T-helper 2 cell (primary cell): ENCODE measurements at regions not wholly inside any gene's neighbourhood (a gene's known extent, or its start where the extent isn't known, plus 50 kb on each side); places are given as distances from the start of the nearest gene placed in this dataset.
A peak's percentile ranks its signal among the peaks of the same experiment; 100 is the strongest.
"Not testable (repeated sequence)": the region's sequence is repeated elsewhere in the genome, so short reads cannot be mapped to it uniquely, and the experiment has no call there.

ENCODE experiments used
- DNase-seq, 5 experiments: peaks; one replicate each; pipeline versions ENCODE4 v3.0.0 to v3.0.0-alpha.2; 2012 to 2022

DNA sequence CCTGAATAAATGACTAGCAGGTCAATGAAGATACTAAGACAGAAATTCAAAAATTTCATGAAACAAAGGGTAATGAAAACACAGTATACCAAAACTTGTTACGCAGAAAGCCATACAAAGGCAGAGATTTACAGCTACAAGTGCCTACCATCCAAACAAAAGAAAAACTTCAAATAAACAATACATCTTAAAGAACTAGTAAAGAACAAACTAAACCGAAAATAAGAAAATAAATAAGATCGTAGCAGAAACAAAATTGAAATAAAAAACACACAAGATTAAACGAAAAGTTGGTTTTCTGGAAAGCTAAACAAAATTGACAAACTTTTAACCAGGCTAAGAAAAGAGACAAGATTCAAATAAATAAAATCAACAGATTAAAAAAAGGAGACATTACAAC, 51.5 kb downstream of the VPREB1 start:
- DNase-seq, result not testable (repeated sequence)

DNA sequence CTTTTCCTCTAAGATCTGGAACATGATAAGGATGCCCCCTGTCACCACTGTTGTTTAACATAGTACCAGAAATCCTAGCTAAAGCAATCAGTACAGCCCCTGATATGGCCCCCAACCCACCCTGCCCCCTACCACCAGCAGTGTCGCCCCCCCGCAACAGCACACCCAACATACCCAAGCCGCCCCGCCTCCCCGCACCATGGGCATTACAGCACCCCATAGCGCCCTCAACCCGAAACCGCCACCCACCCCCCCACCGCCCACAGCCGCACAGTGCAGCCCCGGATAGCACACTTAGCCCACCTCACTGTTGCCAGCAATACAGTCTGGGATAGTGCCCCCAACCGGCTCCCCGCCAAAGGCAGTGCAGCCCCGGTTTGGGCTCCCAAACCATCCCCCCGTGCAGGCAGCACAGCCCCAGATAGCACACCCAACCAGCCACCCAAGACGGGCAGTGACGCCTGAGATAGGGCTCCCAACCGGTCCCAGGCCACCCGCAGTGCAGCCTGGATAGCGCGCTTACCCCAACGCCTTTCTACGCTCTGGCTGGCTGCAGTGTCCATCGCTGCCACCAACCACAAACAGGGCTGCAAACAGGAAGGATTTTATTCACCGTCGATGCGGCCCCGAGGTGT, 52.7 kb downstream of the VPREB1 start:
- DNase-seq, result peak in 2 of 5 experiments; percentile 17 to 48

DNA sequence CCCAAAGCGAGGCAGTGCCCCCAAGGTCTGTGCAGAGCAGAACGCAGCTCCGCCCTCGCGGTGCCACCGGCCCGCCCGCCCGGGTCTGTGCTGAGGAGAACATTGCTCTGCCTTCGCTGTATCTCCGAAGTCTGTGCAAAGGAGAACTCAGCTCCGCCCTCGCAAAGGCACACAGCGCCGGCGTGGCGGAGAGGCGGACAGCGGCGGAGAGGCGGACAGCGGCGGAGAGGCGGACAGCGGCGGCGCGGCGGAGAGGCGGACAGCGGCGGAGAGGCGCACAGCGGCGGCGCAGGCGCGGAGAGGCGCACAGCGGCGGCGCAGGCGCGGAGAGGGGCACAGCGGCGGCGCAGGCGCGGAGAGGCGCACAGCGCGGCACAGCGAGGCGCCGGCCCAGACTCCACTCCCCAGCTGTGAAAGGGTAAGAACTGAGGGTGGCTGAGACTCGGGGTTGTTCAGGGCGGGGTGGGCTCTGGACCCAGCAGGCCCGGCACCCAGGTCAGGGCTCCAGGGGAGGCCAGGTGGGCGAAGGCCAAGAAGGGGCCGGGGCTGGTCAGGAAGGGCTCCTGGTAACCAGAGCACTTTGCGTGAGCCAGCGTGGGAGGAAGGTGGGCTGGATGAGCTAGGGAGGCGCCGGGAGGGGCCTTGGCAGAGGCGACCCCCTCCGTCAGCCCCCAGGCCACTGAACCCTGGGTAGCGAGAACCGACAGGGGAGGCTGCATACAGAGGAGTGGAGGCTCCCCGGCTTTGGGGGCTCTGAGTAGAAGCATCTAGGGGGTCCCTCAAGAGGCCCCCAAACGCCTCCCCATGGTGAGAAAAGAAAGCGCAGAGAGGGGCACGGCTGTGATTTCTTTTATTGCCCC, 53.4 kb downstream of the VPREB1 start:
- peak; percentile 51 to 84 (median 73) for DNase-seq

DNA sequence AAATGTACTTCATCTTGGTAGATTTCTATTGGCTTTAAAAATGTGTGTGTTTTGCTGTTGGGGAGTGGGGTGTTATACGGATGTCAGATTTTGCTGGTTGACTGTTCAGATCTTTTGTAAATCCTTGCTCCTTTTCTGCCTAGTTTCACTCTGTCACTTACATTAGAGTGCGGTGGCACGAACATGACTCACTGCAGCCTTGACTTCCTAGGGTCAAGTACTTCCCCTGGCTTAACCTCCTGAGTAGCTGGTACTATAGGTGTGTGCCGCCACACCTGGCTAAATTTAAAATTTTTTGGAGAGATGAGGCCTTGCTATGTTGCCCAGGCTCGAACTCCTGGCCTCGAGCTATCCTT, 54.0 kb downstream of the VPREB1 start:
- not testable (repeated sequence) for DNase-seq

DNA sequence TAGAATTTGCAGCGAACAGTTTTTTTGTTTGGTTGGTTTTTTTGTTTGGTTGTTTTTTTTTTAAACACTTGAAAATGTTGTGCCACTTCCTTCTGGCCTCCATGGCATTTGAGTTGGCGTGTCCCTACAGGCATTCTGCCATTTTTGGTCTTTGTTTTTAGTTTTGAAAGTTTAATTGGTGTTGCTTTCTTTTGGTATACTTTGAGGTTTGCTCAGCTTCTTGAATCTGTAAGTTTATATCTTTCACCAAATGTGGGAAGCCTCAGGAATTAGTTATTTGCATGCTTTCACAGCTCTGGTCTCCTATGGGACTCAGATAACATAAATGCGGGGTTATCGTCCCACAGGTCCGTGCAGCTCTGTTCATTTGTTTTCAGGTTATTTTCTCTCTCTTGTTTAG, 55.9 kb downstream of the VPREB1 start:
- not testable (repeated sequence) for DNase-seq

DNA sequence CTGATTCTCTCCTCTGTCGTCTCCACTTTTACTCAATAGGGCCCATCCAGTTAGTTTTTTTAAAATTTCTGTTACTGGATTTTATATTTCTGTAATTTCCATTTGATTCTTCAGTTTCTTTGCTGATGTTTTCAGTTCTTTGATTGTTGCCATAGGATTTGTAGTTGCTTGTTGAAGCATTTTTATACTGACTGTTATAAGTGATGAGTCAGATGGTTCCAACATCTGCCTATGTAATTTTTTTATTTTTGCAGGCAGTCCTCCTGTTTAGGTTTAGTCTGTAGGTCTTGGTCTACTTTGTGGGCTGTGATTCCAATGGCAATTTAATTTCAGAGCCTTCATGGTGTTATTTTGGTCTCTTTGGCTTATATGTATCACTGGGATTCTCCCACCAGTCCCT, 56.4 kb downstream of the VPREB1 start:
- not testable (repeated sequence) for DNase-seq

DNA sequence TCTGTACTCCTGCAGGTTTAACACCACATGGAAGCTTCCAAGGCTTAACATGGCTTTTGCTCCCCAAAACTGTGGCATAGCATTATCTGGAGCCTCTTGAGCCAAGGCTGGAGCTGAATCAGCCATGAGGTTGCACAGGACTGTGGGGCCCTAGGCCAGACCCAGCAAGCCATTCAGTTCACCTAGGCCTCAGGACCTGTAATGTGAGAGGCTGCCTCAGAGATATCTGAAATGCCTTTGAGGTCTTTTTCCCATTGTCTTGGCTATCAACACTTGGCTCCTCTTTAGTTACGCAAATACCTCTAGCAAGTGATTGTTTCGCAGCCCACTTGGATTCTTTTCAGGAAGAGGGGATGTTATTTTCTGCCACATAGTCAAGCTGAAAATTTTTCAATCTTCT, 72.0 kb downstream of the VPREB1 start:
- no peak for DNase-seq

DNA sequence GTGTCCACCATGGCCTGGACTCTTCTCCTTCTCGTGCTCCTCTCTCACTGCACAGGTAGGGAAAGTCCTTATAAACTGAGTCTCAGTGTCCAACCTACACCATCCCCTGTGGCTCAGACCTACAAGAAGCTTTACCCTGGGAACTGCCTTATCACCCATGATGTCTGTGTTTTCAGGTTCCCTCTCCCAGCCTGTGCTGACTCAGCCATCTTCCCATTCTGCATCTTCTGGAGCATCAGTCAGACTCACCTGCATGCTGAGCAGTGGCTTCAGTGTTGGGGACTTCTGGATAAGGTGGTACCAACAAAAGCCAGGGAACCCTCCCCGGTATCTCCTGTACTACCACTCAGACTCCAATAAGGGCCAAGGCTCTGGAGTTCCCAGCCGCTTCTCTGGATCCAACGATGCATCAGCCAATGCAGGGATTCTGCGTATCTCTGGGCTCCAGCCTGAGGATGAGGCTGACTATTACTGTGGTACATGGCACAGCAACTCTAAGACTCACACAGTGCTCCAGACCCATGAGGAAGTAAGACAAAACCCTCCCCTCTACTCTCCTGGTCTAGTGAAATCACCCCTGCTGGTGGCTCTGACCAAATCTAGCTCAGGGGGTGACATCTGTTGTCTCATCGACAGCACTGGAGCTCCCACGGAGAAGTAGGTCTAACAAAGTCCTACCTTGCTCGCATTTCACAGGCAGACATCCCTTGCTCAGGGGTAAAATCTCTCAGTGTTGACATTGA, 74.3 kb downstream of the VPREB1 start:
- no peak for DNase-seq

DNA sequence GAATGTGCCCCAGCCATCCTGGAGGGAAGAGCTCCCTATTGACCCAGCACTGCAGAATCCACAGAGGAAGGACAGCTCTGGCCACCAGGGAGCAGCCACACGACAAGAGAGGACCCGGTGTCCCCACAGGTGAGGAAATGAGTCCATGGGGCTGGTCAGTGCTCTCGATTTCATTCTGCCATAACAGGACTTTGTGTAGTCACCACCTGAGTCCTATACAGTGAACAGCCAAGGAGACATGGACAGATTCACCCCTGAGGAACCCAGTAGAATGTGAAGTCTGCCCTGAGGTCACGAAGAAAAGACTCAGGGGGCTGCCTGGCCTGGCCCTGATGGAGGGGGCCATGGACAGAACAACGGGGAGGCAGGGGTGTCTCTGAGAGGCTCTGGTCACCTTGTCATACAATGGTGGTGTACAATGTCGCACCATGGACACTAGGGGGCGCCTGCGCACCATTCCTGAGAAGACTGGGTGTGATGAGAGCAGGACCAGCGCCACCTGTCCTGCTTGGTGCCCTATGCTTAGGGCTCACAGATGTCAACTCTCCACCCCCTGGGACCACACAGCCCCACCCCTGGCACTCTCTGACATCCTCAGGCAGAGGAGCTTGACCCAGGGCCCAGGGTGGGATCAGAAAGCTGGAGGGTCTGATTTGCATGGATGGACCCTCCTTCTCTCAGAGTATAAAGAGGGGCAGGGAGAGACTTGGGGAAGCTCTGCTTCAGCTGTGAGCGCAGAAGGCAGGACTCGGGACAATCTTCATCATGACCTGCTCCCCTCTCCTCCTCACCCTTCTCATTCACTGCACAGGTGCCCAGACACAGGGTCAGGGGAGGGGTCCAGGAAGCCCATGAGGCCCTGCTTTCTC, 77.4 kb downstream of the VPREB1 start:
- peak; percentile 32 to 73 (median 53) for DNase-seq

DNA sequence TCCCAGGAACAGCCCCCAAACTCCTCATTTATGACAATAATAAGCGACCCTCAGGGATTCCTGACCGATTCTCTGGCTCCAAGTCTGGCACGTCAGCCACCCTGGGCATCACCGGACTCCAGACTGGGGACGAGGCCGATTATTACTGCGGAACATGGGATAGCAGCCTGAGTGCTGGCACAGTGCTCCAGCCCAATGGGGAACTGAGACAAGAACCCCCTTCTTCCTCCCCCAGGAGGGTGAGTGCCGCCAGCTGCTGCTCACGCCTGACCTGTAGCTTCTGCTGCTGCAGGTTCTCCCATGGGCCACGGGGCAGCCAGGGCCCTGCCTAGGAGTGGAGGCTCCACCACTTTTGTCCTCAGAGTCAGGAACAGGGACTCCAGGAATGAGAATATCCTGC, 78.2 kb downstream of the VPREB1 start:
- no peak for DNase-seq

DNA sequence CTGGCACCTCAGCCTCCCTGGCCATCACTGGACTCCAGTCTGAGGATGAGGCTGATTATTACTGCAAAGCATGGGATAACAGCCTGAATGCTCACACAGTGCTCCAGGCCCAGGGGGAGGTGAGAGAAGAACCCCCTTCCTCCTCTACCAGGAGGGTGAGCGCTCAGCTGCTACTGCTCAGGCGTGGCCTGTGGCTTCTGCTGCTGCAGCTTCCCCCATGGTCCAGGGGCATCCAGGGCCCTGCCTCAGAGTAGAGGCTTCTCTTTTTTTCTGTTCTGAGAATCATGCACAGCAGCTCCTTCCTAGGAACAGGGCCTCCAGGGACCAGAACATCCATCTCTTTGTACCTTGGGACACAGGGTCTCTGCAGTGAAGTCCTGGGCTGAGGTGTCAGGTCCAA, 83.1 kb downstream of the VPREB1 start:
- DNase-seq, result no peak

DNA sequence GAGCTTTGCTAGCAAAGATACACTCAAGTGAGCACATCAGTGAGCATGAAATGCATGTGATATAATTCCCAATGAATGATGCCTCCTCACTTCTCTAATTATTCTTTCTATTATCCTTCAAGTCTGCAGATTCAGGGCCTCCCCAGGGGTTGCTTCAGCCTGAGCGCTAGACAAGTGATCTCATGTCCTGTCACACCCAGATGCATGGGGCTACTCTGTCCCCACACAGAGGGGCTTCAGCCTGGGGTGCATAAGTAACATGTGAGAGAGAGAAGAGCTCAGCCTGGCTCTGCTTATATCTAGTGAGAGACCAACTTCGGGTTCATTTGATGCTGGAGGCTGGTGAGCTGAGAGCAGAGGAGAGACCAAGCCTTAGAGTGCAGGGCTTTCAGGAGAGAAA, 85.2 kb downstream of the VPREB1 start:
- DNase-seq, result no peak

DNA sequence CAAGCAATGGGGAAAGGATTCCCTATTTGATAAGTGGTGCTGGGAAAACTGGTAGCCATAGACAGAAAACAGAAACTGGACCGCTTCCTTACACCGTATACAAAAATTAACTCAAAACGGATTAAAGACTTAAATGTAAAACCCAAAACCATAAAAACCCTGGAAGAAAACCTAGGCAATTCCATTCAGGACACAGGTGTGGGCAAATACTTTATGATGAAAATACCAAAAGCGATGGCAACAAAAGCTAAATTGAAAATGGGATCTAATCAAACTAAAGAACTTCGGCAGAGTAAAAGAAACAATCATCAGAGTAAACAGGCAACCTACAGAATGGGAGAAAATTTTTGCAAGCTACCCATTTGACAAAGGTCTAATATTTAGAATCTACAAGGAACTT, 91.1 kb downstream of the VPREB1 start:
- DNase-seq, result not testable (repeated sequence)

DNA sequence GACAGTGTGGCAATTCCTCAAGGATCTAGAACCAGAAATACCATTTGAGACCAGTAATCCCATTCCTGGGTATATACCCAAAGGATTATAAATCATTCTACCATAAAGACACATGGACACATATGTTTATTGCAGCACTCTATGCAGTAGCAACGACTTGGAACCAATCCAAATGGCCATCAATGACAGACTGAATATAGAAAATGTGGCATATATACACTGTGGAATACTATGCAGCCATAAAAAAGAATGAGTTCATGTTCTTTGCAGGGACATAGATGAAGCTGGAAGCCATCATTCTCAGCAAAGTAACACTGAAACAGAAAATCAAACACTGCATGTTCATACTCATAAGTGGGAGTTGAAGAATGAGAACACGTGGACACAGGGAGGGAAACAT, 91.7 kb downstream of the VPREB1 start:
- not testable (repeated sequence) for DNase-seq

DNA sequence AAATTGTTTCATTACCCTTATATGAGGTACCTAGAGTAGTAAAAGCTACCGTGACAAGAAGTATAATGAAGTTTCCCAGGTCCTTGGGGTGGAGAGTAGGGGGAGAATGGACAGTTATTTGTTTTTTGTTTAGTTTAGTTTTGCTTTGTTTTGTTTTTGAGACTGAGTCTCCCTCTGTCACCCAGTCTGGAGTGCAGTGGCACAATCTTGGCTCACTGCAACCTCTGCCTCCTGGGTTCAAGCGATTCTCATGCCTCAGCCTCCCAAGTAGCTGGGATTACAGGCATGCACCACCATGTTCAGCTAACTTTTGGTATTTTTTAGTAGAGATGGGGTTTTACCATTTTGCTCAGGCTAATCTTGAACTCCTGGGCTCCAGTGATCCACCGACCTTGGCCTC, 94.2 kb downstream of the VPREB1 start:
- DNase-seq, result not testable (repeated sequence)

DNA sequence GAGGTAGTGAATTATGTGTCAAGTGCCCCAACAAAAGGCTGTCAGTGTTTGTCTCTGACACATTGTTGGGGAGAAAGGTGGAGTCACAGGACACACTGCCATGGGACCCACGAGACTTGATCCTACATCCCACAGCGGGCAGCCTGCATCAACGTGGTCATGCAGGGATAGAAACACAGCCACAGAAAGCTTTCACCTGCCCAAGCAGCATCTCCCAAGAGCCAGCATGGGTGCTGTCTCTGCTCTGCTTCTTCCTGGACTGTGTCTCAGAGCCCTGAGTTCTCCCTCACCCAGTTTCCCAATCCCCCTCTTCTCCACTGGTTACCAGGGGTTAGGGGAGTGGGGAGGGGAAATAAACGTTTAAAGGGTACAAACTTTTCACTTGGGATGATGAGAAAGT, 97.2 kb downstream of the VPREB1 start:
- no peak for DNase-seq

DNA sequence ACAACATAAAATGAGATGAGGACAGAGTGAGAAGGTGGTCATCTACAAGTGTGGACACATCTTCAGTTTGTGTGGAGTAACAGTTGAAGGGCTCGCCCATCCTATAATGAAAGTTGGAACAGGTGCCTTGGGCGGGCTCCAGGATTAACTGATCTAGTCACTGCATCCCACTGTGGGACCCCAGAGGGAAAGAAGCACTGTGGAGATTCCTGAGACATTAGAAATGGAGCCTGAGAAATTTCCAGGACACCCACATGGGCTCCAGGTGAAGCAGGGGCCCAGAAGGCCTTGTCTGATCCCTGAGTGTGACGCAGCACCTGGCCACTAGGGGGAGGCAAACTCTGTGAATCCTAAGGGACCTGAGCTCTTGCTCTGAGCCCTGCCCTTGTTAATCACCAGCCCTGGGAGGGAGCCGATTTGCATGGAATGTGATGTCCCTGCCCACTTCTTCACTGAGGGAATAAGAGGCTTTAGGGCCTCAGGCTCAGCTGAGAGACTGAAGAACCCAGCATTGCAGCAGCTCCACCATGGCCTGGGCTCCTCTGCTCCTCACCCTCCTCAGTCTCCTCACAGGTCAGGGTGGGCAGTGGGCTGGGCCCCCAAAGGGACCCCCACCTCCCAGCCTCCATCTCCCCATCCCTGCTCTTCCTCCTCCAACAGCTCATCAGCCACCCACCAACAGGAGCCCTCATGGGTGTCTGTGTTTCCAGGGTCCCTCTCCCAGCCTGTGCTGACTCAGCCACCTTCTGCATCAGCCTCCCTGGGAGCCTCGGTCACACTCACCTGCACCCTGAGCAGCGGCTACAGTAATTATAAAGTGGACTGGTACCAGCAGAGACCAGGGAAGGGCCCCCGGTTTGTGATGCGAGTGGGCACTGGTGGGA, 98.4 kb downstream of the VPREB1 start:
- peak in 4 of 5 experiments; percentile 34 to 59 (median 46) for DNase-seq

DNA sequence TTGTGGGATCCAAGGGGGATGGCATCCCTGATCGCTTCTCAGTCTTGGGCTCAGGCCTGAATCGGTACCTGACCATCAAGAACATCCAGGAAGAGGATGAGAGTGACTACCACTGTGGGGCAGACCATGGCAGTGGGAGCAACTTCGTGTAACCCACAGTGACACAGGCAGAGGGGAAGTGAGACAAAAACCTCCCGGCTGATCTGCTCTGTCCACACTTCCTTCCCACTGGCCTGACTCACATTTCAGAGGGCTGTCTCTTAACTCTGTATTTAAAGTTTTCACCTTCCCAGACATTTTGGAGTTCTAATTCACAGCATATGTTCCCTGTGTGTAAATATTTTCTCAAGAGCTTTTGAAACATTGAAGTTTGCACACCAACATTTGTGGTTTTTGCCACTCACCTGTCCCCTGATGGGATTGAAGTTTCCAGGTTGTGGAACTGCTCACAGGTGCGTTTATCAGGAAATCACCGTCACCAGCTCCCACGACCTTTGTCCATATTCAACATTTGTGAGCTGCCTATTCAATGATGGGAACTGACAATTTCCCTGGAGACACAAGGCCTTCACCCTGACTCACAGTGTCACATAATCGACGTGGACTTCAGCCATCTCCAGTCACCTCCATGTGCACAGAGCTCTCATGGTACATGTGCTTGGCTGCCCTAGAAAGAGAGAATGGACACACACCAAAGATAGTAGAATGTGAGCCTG, 99.2 kb downstream of the VPREB1 start:
- DNase-seq, result no peak

DNA sequence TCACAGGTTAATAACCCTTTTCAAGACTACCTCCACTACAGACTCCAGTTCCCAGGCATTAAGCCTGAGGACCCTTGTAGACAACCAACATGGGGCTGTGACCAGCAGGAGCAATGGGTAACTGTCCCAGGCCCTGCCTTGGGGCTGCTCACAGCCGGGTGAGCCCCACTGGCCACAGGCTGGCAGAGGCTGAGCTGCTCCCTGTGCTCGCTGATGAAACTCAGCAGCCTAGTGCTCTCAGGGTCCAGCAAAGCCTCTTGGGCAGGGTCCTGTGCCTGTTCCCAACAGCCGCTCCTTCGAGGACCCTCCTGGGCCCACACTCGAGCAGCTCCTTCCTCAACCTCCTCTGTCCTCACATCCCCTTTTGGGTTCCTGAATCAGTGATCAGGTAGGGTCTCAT, 99.8 kb downstream of the VPREB1 start:
- no peak for DNase-seq

DNA sequence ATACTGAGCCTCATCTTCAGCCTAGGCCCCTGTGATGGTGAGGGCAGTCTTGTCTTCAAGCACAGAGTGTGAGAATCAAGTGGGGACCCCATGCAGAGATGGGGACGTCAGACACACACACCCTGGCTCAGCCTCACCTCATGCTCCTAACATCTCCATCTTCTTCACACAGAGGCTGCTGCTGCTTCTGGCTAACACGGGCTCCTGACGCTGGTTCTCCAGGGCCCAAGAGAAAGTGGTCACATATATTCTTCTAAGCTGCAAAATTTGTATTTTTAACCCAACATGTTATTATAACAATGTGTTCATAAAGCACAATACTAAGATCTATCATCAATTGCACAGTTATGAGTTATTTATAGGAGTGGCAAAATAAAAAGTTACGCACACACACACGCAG, 101.2 kb downstream of the VPREB1 start:
- no peak for DNase-seq
